Loucy (cell line): ENCODE measurements at regions not wholly inside any gene's neighbourhood (a gene's known extent, or its start where the extent isn't known, plus 50 kb on each side); places are given as distances from the start of the nearest gene placed in this dataset.
"Not testable (repeated sequence)": the region's sequence is repeated elsewhere in the genome, so short reads cannot be mapped to it uniquely, and the experiment has no call there.

Source experiments
- H2AFZ ChIP-seq: fragments of 200-600 bp; sonication (generic); 2 replicates; pipeline ENCODE4 v1.6.0; 2016; ENCODE audit warnings: antibody characterized with exemption, mild to moderate bottlenecking, low read length, moderate library complexity
- H3F3A ChIP-seq: fragments of 200-600 bp; 2 replicates; pipeline ENCODE4 v1.6.0; 2016; ENCODE audit warnings: antibody characterized with exemption, low read depth, mild to moderate bottlenecking
- H3K27me3 ChIP-seq: fragments of 200-600 bp; sonication (generic); 2 replicates; pipeline ENCODE4 v1.6.1; 2014; ENCODE audit warnings: low read length, mild to moderate bottlenecking; ENCODE audit not compliant: insufficient read depth, poor library complexity, severe bottlenecking
- H3K36me3 ChIP-seq: fragments of 200-600 bp; sonication (generic); 2 replicates; pipeline ENCODE4 v1.6.1; 2016; ENCODE audit warnings: low read length; ENCODE audit not compliant: insufficient read depth
- H3K4me1 ChIP-seq: fragments of 200-600 bp; sonication (generic); 2 replicates; pipeline ENCODE4 v1.5.1; 2014; ENCODE audit warnings: low read length, mild to moderate bottlenecking; ENCODE audit not compliant: insufficient read depth, poor library complexity, severe bottlenecking
- H3K4me2 ChIP-seq: fragments of 200-600 bp; sonication (generic); 2 replicates; pipeline ENCODE4 v1.6.0; 2014; ENCODE audit warnings: antibody characterized with exemption, low read length, low read depth, mild to moderate bottlenecking; ENCODE audit not compliant: poor library complexity, severe bottlenecking
- H3K4me3 ChIP-seq: fragments of 200-600 bp; sonication (generic); 2 replicates; pipeline ENCODE4 v1.5.1; 2014; ENCODE audit warnings: low read length, mild to moderate bottlenecking, mixed read lengths; ENCODE audit not compliant: poor library complexity, severe bottlenecking
- H3K79me2 ChIP-seq: fragments of 200-600 bp; sonication (generic); 2 replicates; pipeline ENCODE4 v1.6.1; 2014; ENCODE audit warnings: low read length; ENCODE audit not compliant: insufficient read depth
- H3K9ac ChIP-seq: fragments of 200-600 bp; sonication (generic); 2 replicates; pipeline ENCODE4 v1.6.0; 2014; ENCODE audit warnings: mild to moderate bottlenecking, low read depth, low read length, moderate library complexity; ENCODE audit not compliant: poor library complexity, severe bottlenecking
- H3K9me2 ChIP-seq: fragments of 200-600 bp; sonication (generic); replicated peaks from 2 replicates; pipeline ENCODE4 v1.6.1; 2016; ENCODE audit warnings: low read depth, low read length, mixed read lengths
- H3K9me3 ChIP-seq: fragments of 200-600 bp; sonication (generic); 2 replicates; pipeline ENCODE4 v1.6.1; 2014; ENCODE audit warnings: mild to moderate bottlenecking, antibody characterized with exemption, low read length, low read depth; ENCODE audit not compliant: insufficient read depth
- H4K20me1 ChIP-seq: fragments of 200-600 bp; sonication (generic); 2 replicates; pipeline ENCODE4 v1.6.0; 2014; ENCODE audit warnings: antibody characterized with exemption, low read length, mild to moderate bottlenecking; ENCODE audit not compliant: insufficient read depth, poor library complexity, severe bottlenecking
- CTCF ChIP-seq: fragments of 200-600 bp; sonication (generic); conservative IDR thresholded peaks from 2 replicates; pipeline ENCODE4 v1.5.1; 2014; ENCODE audit warnings: mild to moderate bottlenecking, antibody characterized with exemption, low read length
- EZH2phosphoT487 ChIP-seq: fragments of 200-600 bp; IDR thresholded peaks from 2 replicates; pipeline ENCODE4 v1.6.1; 2018; ENCODE audit warnings: antibody characterized with exemption, mild to moderate bottlenecking, moderate library complexity, borderline replicate concordance

- not testable (repeated sequence) for H3K36me3 ChIP-seq, H3K4me1 ChIP-seq, H3K27me3 ChIP-seq, H2AFZ ChIP-seq, H3K79me2 ChIP-seq, H3K4me3 ChIP-seq, H4K20me1 ChIP-seq, H3K4me2 ChIP-seq, H3K9me3 ChIP-seq, H3K9me2 ChIP-seq, H3K9ac ChIP-seq, H3F3A ChIP-seq
These were observed 51.3 kb upstream of the RIOK2 start for GRCh38 chr5:97234380-97234779.

- Histone ChIP-seq H3K9me2 (no peaks in the 10 kb centered on the region), H3K4me3 (no peak overlapping the region), H4K20me1 (no peaks in the 10 kb centered on the region), H3K9me3 (no peaks in the 10 kb centered on the region), H3K27me3 (no peaks in the 10 kb centered on the region), H3K79me2 (no peaks in the 10 kb centered on the region), H3F3A (no peaks in the 10 kb centered on the region), H3K4me1 (no peaks in the 10 kb centered on the region), H2AFZ (no peak overlapping the region), H3K4me2 (no peak overlapping the region), H3K36me3 (no peaks in the 10 kb centered on the region), H3K9ac (no peak overlapping the region)
- TF ChIP-seq EZH2phosphoT487 = no peak
- TF ChIP-seq CTCF = no peak
These were observed 59.3 kb upstream of the RIOK2 start for GRCh38 chr5:97242341-97242740.

- Histone ChIP-seq H3K79me2 (no peaks in the 10 kb centered on the region), H4K20me1 (no peaks in the 10 kb centered on the region), H3K4me1 (no peaks in the 10 kb centered on the region), H3K4me3 (no peak overlapping the region), H3K9me2 (no peaks in the 10 kb centered on the region), H2AFZ (no peak overlapping the region), H3K9ac (no peak overlapping the region), H3K9me3 (no peaks in the 10 kb centered on the region), H3K27me3 (no peaks in the 10 kb centered on the region), H3K4me2 (no peak overlapping the region), H3K36me3 (no peaks in the 10 kb centered on the region), H3F3A (no peaks in the 10 kb centered on the region)
- TF ChIP-seq EZH2phosphoT487 (no peak), CTCF (no peak)
These were observed 60.3 kb upstream of the RIOK2 start for GRCh38 chr5:97243353-97243752.

- Histone ChIP-seq H3K27me3 (no peaks in the 10 kb centered on the region), H3K4me3 (no peak overlapping the region), H4K20me1 (no peaks in the 10 kb centered on the region), H3K79me2 (no peaks in the 10 kb centered on the region), H3K4me2 (no peak overlapping the region), H3K9me2 (no peaks in the 10 kb centered on the region), H2AFZ (no peak overlapping the region), H3K9me3 (no peaks in the 10 kb centered on the region), H3F3A (no peaks in the 10 kb centered on the region), H3K36me3 (no peaks in the 10 kb centered on the region), H3K9ac (no peak overlapping the region), H3K4me1 (no peaks in the 10 kb centered on the region)
- TF ChIP-seq CTCF (no peak), EZH2phosphoT487 (no peak)
These were observed 62.3 kb upstream of the RIOK2 start for GRCh38 chr5:97245386-97245785.
